Duodenal mucosa (tissue), 2 donors: ENCODE measurements at regions not wholly inside any gene's neighbourhood (a gene's known extent, or its start where the extent isn't known, plus 50 kb on each side); places are given as distances from the start of the nearest gene placed in this dataset.

Source experiments
- H3K27ac ChIP-seq: one replicate; pipeline ENCODE4 v1.7.0; 2013; ENCODE audit warnings: low read depth, low read length
- H3K27me3 ChIP-seq, 2 donors: one replicate each; pipeline ENCODE4 v1.7.0; 2013; ENCODE audit warnings: low read length in 2 of 2, control low read depth in 1 of 2; ENCODE audit not compliant: insufficient read depth in 2 of 2, control insufficient read depth in 1 of 2
- H3K36me3 ChIP-seq, 2 donors: one replicate each; pipeline ENCODE4 v1.7.0; 2013; ENCODE audit warnings: low read length in 2 of 2, control low read depth in 1 of 2; ENCODE audit not compliant: insufficient read depth in 2 of 2, control insufficient read depth in 1 of 2
- H3K4me1 ChIP-seq, 2 donors: one replicate each; pipeline ENCODE4 v1.7.0; 2013; ENCODE audit warnings: low read length in 2 of 2, control low read depth in 1 of 2; ENCODE audit not compliant: insufficient read depth in 2 of 2, control insufficient read depth in 1 of 2
- H3K4me3 ChIP-seq, 2 donors: one replicate each; pipeline ENCODE4 v1.7.0; 2013; ENCODE audit warnings: low read length in 2 of 2, low read depth in 1 of 2
- H3K9ac ChIP-seq, 2 donors: one replicate each; pipeline ENCODE4 v1.7.0; 2013; ENCODE audit warnings: low read length in 2 of 2, low read depth in 1 of 2
- H3K9me3 ChIP-seq, 2 donors: one replicate each; pipeline ENCODE4 v1.7.0; 2013; ENCODE audit warnings: low read length in 2 of 2, control low read depth in 1 of 2; ENCODE audit not compliant: control insufficient read depth in 1 of 2

DNA sequence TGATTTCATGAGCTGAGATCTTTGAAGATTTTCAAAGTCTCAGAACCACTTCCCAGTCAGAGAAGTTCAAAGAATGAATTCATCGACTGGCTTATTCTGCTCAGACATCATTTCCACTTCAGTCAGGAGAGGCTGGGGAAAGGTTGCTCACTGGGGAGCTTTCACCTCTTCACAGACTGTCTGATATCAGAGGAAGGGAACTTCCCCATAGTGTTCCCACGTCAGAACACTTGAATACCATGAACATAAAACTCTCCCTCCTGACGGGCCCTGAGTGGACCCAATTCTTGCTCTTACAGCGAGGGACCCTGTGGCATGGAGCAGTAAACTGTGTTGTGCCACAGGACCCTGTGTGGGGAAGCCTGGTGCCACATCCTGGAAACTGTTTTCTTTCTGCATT, 492.6 kb downstream of the COG6 start:
- Histone ChIP-seq H3K36me3 (no peaks in the 10 kb centered on the region), H3K4me3 (no peak overlapping the region), H3K4me1 (no peaks in the 10 kb centered on the region), H3K27ac (no peak overlapping the region), H3K9me3 (no peaks in the 10 kb centered on the region), H3K27me3 (no peaks in the 10 kb centered on the region), H3K9ac (no peak overlapping the region)

DNA sequence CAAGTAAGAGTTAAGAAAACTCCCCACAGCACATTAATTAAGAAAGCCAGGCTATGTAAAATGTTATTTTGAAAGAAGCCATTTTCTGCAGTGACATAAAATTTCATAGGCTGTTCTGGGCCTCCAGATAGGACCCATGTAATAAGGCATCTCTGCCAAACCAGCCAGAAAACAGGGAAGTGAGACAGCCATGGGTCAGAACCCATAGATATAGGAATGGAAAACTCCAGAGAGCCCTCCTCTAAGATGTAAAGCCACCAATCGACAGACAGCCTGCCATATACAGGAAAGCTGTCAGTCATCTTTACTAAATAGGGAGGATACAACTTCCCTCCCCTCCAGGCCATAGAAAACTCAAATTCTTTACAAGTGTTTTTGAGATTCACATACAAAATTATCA, 493.3 kb downstream of the COG6 start:
- Histone ChIP-seq H3K36me3 (no peaks in the 10 kb centered on the region), H3K27me3 (no peaks in the 10 kb centered on the region), H3K9ac (no peak overlapping the region), H3K4me1 (no peaks in the 10 kb centered on the region), H3K4me3 (no peak overlapping the region), H3K9me3 (no peaks in the 10 kb centered on the region), H3K27ac (no peak overlapping the region)

DNA sequence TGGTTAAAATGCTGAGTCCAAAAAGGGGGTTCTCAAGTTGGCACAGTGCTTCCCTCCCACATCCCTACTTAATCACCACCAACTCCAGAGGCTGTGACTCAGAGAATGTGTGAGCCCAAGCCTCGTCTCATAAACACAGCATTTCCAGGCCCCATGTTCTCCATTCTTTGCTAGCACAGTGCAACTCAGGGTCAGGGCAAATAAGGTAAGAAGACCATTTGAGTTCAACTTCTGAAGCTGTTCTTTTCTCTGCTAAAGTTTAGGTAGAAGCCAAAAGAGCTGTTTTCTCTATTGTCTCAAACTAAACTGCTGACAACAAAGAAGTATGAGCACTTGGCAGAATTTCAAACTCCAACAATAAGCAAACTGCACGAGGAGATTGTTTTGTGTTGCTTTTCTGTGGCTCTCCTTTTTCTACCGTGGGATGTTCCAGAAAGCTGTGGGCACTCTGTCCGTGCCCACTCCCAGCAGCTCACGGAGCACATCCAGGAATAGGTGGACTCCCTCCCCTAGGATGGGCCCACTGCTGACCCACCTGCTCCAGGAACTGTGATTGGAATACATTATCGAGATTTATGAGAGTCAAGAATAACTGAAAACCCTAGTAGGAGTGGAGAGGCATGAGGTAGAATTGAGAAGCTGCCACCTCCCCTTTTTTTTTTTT, 494.3 kb downstream of the COG6 start:
- H3K27me3 ChIP-seq: no peaks in the 10 kb centered on the region
- H3K9ac ChIP-seq: no peak overlapping the region
- no peak overlapping the region for H3K4me3 ChIP-seq
- no peaks in the 10 kb centered on the region for H3K9me3 ChIP-seq
- no peaks in the 10 kb centered on the region for H3K36me3 ChIP-seq
- H3K4me1 ChIP-seq: no peaks in the 10 kb centered on the region
- no peak overlapping the region for H3K27ac ChIP-seq

- no peaks in the 10 kb centered on the region for H3K4me1 ChIP-seq
- no peak overlapping the region for H3K27ac ChIP-seq
- H3K36me3 ChIP-seq: no peaks in the 10 kb centered on the region
- H3K27me3 ChIP-seq: no peaks in the 10 kb centered on the region
- no peak overlapping the region for H3K9ac ChIP-seq
- no peaks in the 10 kb centered on the region for H3K9me3 ChIP-seq
- H3K4me3 ChIP-seq: no peak overlapping the region
Measured at GRCh38 chr13:40151673-40152072, 496.2 kb downstream of the COG6 start.

GRCh38 chr13:40152145-40152544, 496.7 kb downstream of the COG6 start:
- no peak overlapping the region for H3K4me3 ChIP-seq
- no peak overlapping the region for H3K9ac ChIP-seq
- no peaks in the 10 kb centered on the region for H3K36me3 ChIP-seq
- no peaks in the 10 kb centered on the region for H3K9me3 ChIP-seq
- H3K27me3 ChIP-seq: no peaks in the 10 kb centered on the region
- no peaks in the 10 kb centered on the region for H3K4me1 ChIP-seq
- H3K27ac ChIP-seq: no peak overlapping the region

GRCh38 chr13:40152922-40153321, 497.5 kb downstream of the COG6 start:
- H3K4me1 ChIP-seq: no peaks in the 10 kb centered on the region
- no peaks in the 10 kb centered on the region for H3K27me3 ChIP-seq
- no peak overlapping the region for H3K27ac ChIP-seq
- H3K9ac ChIP-seq: no peak overlapping the region
- no peak overlapping the region for H3K4me3 ChIP-seq
- H3K9me3 ChIP-seq: no peaks in the 10 kb centered on the region
- no peaks in the 10 kb centered on the region for H3K36me3 ChIP-seq

- Histone ChIP-seq H3K4me3 (no peak overlapping the region), H3K27ac (no peak overlapping the region), H3K27me3 (no peaks in the 10 kb centered on the region), H3K9ac (no peak overlapping the region), H3K4me1 (no peaks in the 10 kb centered on the region), H3K9me3 (no peaks in the 10 kb centered on the region), H3K36me3 (no peaks in the 10 kb centered on the region)
Measured at GRCh38 chr13:40153516-40153915, 498.1 kb downstream of the COG6 start.

DNA sequence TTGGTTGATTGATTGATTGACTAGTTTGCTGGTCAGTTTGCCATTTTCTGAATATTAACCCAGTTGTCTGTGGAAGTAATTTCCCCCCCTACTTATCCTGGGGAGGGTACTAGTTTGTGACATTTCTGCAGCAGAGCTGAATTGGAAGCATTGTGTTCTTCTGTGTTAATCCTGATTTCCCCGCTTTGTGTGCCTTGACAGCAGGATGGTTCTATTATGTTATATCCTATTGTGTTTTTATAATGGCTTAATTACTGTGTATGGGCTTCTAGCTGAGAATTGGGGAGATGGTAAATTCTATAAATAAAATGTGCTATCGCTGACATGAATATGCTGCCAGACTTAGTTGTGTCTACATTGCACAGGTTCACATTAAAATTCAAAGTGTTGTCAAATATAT, 499.7 kb downstream of the COG6 start:
- H3K9me3 ChIP-seq: no peaks in the 10 kb centered on the region
- H3K27ac ChIP-seq: no peak overlapping the region
- no peak overlapping the region for H3K9ac ChIP-seq
- no peaks in the 10 kb centered on the region for H3K36me3 ChIP-seq
- no peaks in the 10 kb centered on the region for H3K27me3 ChIP-seq
- no peaks in the 10 kb centered on the region for H3K4me1 ChIP-seq
- H3K4me3 ChIP-seq: no peak overlapping the region

GRCh38 chr13:40158218-40158617, 502.8 kb downstream of the COG6 start:
- no peak overlapping the region for H3K4me3 ChIP-seq
- H3K36me3 ChIP-seq: no peaks in the 10 kb centered on the region
- no peak overlapping the region for H3K27ac ChIP-seq
- H3K27me3 ChIP-seq: no peaks in the 10 kb centered on the region
- no peak overlapping the region for H3K9ac ChIP-seq
- no peaks in the 10 kb centered on the region for H3K4me1 ChIP-seq
- H3K9me3 ChIP-seq: no peaks in the 10 kb centered on the region

DNA sequence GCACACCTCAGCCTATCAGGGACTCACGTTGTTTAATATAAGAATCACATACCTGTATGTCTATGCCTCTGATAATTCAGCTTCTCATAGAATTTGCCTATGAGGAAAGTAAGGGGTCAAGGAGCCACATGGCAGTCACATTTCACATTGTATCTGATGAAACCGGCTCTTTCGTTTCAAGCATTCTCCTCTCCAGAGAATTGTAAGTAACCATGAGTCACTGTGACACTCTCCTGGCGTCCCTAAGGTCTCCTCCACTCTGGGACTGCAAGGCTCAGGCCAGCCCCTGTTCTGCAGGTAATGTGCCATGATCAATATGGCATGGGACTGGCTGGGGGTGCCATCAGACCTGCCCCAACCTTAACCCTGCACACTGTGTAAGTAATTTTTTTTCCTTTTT, 503.3 kb downstream of the COG6 start:
- H3K9me3 ChIP-seq: no peaks in the 10 kb centered on the region
- H3K27ac ChIP-seq: no peak overlapping the region
- H3K9ac ChIP-seq: no peak overlapping the region
- H3K4me1 ChIP-seq: no peaks in the 10 kb centered on the region
- H3K27me3 ChIP-seq: no peaks in the 10 kb centered on the region
- H3K36me3 ChIP-seq: no peaks in the 10 kb centered on the region
- H3K4me3 ChIP-seq: no peak overlapping the region

DNA sequence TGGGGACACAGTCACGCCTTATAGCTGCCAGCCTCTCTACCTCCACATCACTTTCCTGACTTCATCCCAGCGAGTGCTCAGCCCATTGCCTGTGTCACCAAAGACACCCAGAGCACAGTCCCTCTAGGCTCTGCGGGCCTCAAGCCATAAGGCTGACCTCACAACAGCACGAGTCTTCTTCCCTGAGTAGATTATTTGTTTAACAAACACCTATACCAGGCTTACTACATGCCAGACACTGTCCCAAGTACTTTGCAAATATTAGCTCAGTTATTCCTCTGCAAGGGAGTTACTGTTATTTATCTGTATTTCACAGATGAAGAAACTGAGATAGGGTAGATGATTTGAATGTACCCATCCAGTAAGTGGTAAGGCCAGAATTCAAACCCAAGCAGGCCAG, 504.3 kb downstream of the COG6 start:
- H3K4me3 ChIP-seq: no peak overlapping the region
- no peaks in the 10 kb centered on the region for H3K4me1 ChIP-seq
- no peak overlapping the region for H3K27ac ChIP-seq

More for the DNA sequence above, 504.3 kb downstream of the COG6 start:
- Histone ChIP-seq H3K27me3 (no peaks in the 10 kb centered on the region), H3K36me3 (no peaks in the 10 kb centered on the region), H3K9ac (no peak overlapping the region), H3K9me3 (no peaks in the 10 kb centered on the region)
